ENCODE measurements at regions not wholly inside any gene's neighbourhood (a gene's known extent, or its start where the extent isn't known, plus 50 kb on each side); places are given as distances from the start of the nearest gene placed in this dataset.

DNA sequence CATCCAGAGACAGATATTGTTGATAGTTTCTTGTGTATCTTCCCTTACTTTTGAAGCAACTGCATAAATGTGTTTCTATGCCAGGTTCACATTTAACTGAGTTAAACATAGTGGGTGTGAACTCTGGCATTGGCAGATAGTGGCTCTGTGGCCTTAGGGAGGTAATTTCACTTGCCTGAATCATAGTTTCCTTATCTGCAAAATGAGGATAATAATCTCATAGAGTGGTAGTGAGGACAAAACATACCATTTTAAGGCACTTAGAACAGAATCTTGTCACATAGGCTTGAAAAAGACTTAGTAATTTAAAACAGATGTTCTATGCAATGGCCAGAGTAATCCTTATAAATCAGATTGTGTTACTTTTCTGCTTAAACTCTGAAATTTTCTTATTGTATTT lies 56.4 kb upstream of the SYN3 start:
- Histone ChIP-seq H3K27ac (ENCODE audit: control insufficient read depth, insufficient read depth) (no peak overlapping the region), H3K4me2 (ENCODE audit: control insufficient read depth, insufficient read depth) (no peak overlapping the region), H3K4me1 (ENCODE audit: control insufficient read depth, insufficient read depth, low read length) (no peaks in the 10 kb centered on the region), H3K27me3 (replicated peaks in 1 of 2; ENCODE audit: control insufficient read depth in 2 of 2, insufficient read depth in 2 of 2, low read length in 1 of 2) (no peaks in the 10 kb centered on the region), H3K9ac (ENCODE audit: control insufficient read depth, insufficient read depth, low read length) (no peak overlapping the region), H3K79me2 (ENCODE audit: control insufficient read depth, insufficient read depth, low read length) (no peaks in the 10 kb centered on the region), H3K4me3 (no peak overlapping the region), H3K36me3 (ENCODE audit: control insufficient read depth in 2 of 2, insufficient read depth in 2 of 2, low read length in 1 of 2) (no peaks in the 10 kb centered on the region), H4K20me1 (ENCODE audit: control insufficient read depth, insufficient read depth) (no peaks in the 10 kb centered on the region), H3K9me3 (replicated peaks; ENCODE audit: control insufficient read depth, insufficient read depth, low read length) (no peaks in the 10 kb centered on the region), H2AFZ (ENCODE audit: control insufficient read depth, low read depth, low read length) (no peak overlapping the region)
- RAD21 ChIA-PET (ENCODE audit: unreplicated experiment), result no interaction called here
- FAIRE-seq (no peak), DNase-seq (ENCODE audit: low read depth, low spot score) (no peak), ATAC-seq (no peak)
- POLR2A ChIA-PET, result no interaction called here
- in situ Hi-C loops (cut with MboI) (no loop called here), intact Hi-C loops (cut with micrococcal nuclease; ENCODE audit: unreplicated experiment) (no loop called here)
- BruUV-seq (replicated peaks), result no TSS peak
- SMC1A ChIA-PET (ENCODE audit: uncharacterized antibody, unreplicated experiment), result no interaction called here
- CTCF ChIA-PET, result interaction anchor here (1.0 to 1.1 kb wide), 2 partner anchors 11 to 95 kb away, joined by 3 read pairs; no protein-coding TSS in a partner anchor
- TF ChIP-seq EP300 (IDR thresholded peaks at IDR 0.05; ENCODE audit: borderline replicate concordance in 1 of 2, control insufficient read depth in 1 of 2, low read depth in 2 of 2, low read length in 2 of 2), result no peak
- no peak for TF ChIP-seq ZZZ3 (IDR thresholded peaks at IDR 0.05; ENCODE audit: control insufficient read depth, insufficient read length, low read depth)
- TF ChIP-seq, protein P1, sequence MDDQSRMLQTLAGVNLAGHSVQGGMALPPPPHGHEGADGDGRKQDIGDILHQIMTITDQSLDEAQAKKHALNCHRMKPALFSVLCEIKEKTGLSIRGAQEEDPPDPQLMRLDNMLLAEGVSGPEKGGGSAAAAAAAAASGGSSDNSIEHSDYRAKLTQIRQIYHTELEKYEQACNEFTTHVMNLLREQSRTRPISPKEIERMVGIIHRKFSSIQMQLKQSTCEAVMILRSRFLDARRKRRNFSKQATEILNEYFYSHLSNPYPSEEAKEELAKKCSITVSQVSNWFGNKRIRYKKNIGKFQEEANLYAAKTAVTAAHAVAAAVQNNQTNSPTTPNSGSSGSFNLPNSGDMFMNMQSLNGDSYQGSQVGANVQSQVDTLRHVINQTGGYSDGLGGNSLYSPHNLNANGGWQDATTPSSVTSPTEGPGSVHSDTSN (IDR thresholded peaks at IDR 0.05; ENCODE audit: insufficient replicate concordance, low read depth, low read length), result no peak
- TF ChIP-seq, protein P2, sequence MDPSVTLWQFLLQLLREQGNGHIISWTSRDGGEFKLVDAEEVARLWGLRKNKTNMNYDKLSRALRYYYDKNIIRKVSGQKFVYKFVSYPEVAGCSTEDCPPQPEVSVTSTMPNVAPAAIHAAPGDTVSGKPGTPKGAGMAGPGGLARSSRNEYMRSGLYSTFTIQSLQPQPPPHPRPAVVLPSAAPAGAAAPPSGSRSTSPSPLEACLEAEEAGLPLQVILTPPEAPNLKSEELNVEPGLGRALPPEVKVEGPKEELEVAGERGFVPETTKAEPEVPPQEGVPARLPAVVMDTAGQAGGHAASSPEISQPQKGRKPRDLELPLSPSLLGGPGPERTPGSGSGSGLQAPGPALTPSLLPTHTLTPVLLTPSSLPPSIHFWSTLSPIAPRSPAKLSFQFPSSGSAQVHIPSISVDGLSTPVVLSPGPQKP (IDR thresholded peaks at IDR 0.05; ENCODE audit: low read depth, low read length), result no peak
- TF ChIP-seq, protein P3, sequence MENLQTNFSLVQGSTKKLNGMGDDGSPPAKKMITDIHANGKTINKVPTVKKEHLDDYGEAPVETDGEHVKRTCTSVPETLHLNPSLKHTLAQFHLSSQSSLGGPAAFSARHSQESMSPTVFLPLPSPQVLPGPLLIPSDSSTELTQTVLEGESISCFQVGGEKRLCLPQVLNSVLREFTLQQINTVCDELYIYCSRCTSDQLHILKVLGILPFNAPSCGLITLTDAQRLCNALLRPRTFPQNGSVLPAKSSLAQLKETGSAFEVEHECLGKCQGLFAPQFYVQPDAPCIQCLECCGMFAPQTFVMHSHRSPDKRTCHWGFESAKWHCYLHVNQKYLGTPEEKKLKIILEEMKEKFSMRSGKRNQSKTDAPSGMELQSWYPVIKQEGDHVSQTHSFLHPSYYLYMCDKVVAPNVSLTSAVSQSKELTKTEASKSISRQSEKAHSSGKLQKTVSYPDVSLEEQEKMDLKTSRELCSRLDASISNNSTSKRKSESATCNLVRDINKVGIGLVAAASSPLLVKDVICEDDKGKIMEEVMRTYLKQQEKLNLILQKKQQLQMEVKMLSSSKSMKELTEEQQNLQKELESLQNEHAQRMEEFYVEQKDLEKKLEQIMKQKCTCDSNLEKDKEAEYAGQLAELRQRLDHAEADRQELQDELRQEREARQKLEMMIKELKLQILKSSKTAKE (IDR thresholded peaks at IDR 0.05; ENCODE audit: low read depth, poor library complexity, severe bottlenecking), result no peak
- TF ChIP-seq CBX5 (IDR thresholded peaks at IDR 0.05; ENCODE audit: low read depth), result no peak
- TF ChIP-seq NR2C1 (IDR thresholded peaks at IDR 0.05), result no peak
- TF ChIP-seq STAT3 (IDR thresholded peaks at IDR 0.05; ENCODE audit: low read depth, low read length), result no peak
- TF ChIP-seq, protein P4, sequence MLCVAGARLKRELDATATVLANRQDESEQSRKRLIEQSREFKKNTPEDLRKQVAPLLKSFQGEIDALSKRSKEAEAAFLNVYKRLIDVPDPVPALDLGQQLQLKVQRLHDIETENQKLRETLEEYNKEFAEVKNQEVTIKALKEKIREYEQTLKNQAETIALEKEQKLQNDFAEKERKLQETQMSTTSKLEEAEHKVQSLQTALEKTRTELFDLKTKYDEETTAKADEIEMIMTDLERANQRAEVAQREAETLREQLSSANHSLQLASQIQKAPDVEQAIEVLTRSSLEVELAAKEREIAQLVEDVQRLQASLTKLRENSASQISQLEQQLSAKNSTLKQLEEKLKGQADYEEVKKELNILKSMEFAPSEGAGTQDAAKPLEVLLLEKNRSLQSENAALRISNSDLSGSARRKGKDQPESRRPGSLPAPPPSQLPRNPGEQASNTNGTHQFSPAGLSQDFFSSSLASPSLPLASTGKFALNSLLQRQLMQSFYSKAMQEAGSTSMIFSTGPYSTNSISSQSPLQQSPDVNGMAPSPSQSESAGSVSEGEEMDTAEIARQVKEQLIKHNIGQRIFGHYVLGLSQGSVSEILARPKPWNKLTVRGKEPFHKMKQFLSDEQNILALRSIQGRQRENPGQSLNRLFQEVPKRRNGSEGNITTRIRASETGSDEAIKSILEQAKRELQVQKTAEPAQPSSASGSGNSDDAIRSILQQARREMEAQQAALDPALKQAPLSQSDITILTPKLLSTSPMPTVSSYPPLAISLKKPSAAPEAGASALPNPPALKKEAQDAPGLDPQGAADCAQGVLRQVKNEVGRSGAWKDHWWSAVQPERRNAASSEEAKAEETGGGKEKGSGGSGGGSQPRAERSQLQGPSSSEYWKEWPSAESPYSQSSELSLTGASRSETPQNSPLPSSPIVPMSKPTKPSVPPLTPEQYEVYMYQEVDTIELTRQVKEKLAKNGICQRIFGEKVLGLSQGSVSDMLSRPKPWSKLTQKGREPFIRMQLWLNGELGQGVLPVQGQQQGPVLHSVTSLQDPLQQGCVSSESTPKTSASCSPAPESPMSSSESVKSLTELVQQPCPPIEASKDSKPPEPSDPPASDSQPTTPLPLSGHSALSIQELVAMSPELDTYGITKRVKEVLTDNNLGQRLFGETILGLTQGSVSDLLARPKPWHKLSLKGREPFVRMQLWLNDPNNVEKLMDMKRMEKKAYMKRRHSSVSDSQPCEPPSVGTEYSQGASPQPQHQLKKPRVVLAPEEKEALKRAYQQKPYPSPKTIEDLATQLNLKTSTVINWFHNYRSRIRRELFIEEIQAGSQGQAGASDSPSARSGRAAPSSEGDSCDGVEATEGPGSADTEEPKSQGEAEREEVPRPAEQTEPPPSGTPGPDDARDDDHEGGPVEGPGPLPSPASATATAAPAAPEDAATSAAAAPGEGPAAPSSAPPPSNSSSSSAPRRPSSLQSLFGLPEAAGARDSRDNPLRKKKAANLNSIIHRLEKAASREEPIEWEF (IDR thresholded peaks at IDR 0.05; ENCODE audit: insufficient replicate concordance, low read depth, low read length), result no peak
- TF ChIP-seq MEF2A (IDR thresholded peaks at IDR 0.05; ENCODE audit: insufficient read depth, low read depth, low read length), result no peak
- TF ChIP-seq TARDBP (IDR thresholded peaks at IDR 0.05; ENCODE audit: borderline replicate concordance), result no peak
- TF ChIP-seq FOXM1 (IDR thresholded peaks at IDR 0.05; ENCODE audit: low read depth, low read length), result no peak
- TF ChIP-seq, protein P5, sequence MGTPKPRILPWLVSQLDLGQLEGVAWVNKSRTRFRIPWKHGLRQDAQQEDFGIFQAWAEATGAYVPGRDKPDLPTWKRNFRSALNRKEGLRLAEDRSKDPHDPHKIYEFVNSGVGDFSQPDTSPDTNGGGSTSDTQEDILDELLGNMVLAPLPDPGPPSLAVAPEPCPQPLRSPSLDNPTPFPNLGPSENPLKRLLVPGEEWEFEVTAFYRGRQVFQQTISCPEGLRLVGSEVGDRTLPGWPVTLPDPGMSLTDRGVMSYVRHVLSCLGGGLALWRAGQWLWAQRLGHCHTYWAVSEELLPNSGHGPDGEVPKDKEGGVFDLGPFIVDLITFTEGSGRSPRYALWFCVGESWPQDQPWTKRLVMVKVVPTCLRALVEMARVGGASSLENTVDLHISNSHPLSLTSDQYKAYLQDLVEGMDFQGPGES (IDR thresholded peaks at IDR 0.05), result no peak
- TF ChIP-seq POLR2AphosphoS5 (IDR thresholded peaks at IDR 0.05; ENCODE audit: low read length), result no peak
- TF ChIP-seq CHD1 (IDR thresholded peaks at IDR 0.05; ENCODE audit: low read depth, low read length), result no peak
